SHP77 treated with DMSO at 0.1 percent for 48 hours (cell line): ENCODE measurements at regions not wholly inside any gene's neighbourhood (a gene's known extent, or its start where the extent isn't known, plus 50 kb on each side); places are given as distances from the start of the nearest gene placed in this dataset.
"Not testable (repeated sequence)": the region's sequence is repeated elsewhere in the genome, so short reads cannot be mapped to it uniquely, and the experiment has no call there.

Experiments used
- DNase-seq: peaks from one replicate; lab custom pipeline; 2025; lab: John Stamatoyannopoulos, UW

DNA sequence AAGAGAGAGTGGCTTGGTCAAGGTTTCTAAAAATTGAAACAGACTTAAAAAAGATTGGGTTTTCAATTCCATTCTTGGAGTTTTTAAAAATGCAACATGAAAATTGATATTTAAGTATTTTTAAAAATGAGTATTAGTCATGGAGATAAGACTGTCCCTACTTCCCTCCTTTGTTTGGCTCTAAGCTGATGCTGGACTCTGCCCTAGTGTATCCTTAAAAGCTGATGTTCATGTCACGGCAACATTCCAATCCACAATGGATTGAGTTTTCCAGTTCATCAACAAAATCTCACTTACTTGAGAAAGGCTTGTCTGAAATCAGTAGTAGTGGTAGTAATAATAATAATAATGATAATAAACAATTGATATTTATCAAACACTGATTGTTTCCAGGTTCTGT is 119.0 kb upstream of the SLC38A2 start:
- no peak for DNase-seq

DNA sequence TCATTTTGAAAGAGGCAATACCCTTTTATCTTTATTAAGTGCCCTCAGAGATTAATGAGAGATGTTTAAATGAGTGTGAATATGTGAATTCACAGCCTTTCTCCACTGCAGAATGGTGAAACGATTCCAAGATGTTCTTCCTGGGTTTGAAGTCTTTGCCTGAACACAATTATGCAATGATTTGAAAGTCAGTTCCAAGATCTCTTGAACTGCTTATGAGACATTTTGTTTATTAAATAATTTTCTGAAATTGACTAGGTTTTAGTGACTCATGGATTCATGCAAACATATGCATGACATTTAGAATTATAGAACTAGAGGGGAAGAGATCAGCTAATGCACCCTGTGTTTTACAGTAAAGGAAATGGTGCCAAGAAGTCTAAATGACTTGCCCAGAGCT is 118.1 kb upstream of the SLC38A2 start:
- no peak for DNase-seq

DNA sequence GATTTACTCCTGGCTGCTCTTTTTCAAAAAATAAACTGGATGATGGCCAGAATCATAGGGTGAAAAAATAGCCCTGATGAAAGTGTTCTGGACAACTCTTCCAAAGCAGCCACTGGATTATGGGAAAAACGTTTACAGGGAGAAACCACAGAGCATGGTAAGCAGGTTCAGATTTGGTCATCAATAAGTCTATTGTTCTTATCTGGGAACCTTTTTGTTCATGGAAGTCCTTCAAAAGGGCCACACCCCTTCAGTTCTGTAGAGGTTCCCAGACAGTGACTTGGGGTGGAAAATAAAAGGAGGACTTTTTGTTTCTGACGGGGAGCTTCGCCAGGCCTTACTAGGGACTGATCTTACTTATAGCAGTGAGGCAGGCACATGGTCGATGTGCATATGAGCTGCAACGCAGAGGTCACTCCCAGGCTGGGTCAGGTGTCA is 117.4 kb upstream of the SLC38A2 start:
- DNase-seq, result no peak

DNA sequence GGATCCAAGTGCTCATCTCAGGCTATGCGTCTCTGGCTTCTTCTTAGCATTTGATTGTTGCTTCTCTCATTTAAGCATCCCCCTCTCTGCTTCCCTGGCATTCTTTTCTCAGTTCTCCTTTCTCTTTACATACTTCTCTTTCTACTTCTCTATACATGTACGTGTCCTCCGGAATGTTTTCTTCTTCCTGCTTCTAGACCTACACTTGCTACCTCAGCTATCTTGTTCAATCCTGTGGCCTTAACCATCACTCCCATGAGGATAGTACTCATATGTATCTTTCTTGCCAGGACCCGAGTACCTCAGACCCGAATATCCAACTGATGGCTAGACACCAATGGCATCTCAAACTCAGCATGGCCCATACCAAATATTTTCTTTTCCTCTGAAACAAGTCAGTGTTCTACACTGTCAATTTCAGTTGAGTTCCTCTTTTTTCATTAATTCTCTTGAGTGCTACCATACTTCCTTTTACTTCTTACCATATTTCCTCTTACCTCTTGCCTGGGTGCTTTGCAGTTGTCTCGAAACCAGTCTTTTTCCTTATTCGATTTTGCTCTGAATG is 115.1 kb upstream of the SLC38A2 start:
- DNase-seq, result no peak

DNA sequence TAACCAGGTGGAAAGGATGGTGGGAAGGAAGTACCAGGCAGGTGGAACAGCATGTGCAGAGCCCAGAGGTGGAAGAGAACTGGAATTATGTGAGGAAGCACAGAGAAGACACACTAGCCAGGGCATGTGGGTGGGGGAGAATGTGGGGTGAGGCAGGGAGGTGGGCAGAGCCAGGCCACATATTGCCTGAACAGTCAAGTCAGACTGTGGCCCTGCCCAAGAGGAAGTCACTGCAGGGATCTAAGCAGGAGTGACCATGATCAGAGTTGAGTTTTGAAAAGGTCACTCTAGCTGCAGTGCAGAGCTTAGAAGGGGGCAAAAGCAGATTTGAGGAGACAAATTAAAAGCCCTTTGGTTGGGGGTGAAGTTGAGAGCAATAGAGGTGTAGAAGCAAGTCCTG is 114.0 kb upstream of the SLC38A2 start:
- no peak for DNase-seq

DNA sequence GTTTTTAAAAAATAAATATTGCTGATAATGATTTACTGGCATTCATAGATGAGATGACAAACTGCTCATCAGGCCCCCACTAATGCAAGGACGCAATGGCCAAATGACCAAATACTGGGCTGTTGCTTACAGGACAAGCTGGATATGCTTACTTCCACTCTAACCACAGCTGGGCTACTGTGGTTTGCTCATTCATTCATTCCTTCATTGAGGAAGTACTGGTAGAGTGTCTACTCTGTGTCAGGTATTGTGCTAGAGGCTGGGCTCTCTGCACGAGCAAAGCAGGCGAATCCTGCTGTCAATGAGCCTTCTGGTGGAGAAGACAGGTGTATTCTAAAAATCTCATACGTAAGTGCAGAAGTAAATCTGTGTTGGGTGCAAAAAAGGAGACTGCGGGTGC is 113.3 kb upstream of the SLC38A2 start:
- DNase-seq, result no peak

DNA sequence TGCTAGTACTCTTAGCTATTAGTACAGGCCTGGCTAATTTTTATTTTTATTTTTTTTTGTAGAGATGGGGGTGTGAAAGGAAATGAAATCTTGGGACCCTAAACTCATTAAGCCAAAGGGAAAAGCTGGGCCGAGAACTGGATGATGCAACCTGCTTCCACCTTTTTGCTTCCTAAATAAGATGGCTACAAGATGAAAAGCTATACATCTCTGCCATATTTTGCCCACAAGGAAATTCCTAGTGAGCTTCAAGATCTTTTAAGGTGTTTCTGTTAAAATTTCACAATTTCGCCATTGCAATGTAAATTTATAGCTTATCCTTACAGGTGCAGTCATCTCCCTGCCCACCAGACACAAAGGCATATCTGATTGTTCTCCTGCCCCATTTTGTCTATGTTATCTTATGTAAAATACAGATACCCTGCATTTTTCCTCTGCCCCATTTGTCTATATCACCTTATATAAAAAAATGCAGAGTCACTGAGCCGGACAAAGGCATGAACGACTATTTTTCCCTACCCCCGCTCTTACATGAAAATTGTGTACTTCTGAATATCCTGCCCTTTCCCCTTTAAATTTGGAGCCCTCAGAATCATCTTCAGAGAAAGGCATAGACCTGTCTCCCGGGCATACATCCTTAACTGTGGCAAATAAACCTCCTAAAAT is 112.0 kb upstream of the SLC38A2 start:
- no peak for DNase-seq

DNA sequence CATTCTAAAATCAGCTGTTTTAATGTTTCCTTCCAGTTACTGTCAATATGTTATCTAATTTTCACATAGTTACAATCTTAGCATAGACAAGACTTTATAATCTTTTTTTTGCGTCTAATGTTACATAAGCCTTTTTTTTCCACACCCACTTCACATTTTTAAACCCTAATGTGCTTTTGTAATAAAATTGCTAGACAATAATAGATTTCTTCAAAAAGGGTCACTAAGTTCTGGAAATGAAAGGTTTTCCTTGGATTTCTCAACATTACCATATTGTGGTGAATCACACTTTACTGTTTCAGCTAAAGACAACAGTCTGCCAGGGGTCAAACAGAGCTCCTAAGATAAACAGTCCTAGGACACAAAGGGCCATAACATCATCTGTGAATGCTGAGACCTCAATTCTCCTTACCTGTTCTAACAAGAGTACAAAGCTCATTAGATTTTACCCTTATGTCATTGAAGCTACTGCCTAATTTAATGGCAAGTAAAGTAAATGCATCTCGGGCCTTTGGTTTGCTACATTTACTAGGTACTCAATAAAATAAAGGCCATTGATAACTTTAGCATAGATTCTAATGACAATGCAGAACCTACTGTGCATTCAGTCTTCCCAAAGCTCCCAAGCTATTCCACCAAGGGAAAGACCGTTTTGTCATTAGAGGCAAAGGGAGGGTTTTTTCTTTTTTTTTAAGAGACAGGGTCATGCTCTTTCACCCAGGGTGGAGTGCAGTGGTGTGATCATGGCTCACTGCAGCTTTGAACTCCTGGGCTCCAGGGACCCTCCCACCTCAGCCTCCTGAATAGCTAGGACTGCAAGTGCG is 111.2 kb upstream of the SLC38A2 start:
- DNase-seq, result no peak

DNA sequence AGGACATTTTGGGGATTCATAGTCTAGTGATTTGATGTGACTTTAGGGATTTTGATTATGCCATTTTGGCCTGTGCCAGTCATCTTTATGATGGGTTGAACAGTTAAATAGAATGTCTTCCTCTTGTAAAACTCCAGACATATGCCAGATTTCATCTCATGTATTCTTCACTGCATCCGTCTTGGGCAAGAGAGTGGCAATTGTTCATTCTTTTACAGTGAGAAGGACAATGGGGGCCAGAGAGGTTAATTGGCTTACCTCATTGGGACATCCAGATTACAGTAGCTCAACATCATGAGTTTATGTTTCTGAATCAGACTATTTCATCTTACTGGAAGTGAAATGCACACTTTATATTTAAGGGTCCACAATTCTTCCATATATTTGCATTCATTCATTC is 108.2 kb upstream of the SLC38A2 start:
- DNase-seq, result no peak

DNA sequence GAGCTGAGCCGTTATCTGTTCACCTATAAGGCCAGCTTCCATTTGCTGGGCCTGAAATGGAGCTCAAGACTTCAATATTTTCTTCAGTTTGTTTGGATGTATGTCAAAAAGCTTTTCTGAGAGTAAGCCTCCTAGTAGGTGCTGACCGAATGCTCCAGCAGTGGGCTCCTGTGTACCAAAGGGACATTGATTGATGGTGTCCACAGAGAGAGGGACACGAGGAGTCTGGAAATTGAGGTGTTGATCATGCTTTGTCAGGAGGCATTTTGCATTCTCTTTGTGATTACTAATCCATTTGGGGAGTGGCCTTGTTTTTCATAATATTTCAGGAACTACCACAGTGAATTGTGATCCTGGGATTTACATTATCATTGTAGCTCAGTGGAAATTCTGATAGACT is 107.7 kb upstream of the SLC38A2 start:
- DNase-seq, result no peak

DNA sequence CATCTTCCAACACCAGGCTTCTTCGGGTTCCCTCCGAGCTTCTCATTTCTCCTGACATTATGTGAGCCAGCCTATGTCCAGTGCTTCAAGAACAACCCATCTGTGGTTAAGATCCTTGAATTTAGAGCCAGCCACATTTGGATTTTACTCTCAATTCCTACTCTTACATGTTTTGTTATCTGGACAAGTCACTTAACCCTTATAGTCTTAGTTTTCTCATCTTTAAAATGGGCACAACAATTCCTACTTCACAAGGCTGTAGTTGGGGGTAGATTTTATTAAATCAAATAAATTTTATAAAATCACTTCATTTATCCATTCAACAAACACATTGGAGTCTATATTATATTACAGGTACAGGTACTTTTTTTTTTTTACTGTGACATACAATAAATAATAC is 105.5 kb upstream of the SLC38A2 start:
- no peak for DNase-seq

DNA sequence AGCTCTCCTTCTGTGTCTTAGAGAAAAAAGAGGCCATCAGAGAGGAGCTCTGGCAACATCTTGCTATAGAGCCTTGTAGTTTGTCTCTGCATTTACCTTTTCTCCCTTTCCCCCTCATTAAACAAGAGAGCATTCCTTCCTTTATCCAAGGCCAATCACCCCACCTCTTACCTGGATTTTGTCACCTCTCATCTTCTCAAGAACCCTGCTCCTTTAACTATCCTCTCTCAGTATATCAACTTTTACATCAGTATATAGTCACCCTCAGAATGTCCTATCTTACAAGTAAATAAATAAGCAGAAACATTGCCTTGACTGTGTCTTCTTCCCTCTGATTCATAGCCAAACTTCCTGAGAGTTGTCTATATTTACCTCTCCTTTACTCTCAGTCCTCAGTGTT is 105.0 kb upstream of the SLC38A2 start:
- DNase-seq, result no peak

DNA sequence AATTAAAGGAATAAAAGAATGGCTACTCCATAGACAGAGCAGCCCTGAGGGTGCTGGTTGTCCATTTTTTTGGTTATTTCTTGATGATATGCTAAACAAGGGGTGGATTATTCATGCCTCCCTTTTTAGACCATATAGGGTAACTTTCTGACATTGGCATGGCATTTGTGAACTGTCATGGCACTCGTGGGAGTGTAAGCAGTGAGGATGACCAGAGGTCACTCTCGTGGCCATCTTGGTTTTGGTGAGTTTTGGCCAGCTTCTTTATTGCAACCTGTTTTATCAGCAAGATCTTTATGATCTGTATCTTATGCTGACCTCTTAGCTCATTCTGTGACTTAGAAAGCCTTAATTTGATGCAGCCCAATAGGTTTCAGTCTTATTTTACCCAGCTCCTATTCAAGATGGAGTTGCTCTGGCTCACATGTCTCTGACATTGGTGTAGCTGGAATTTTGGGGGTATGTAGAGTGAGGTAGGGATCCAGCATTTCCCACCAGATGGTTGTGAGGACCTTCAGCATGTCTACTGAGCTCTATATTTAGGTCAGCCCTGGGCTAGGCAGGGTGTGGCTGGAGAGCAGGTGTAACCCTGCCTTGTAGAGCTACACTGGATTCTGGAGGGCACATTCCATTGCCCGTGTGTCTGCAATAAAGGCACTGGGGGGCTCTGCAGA is 103.5 kb upstream of the SLC38A2 start:
- no peak for DNase-seq

DNA sequence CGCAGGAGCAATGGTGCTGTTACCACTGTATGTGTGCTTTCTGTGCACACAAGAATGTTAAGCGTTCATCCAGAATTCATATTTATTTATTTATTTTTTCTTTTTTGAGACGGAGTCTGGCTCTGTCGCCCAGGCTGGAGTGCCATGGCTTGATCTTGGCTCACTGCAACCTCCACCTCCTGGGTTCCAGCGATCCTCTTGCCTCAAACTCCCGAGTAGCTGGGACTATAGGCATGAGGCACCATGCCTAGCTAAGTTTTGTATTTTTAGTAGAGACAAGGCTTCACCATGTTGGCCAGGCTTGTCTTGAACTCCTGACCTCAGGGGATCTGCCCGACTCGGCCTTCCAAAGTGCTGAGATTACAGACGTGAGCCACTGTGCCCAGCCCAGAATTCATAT is 101.8 kb upstream of the SLC38A2 start:
- DNase-seq, result not testable (repeated sequence)

DNA sequence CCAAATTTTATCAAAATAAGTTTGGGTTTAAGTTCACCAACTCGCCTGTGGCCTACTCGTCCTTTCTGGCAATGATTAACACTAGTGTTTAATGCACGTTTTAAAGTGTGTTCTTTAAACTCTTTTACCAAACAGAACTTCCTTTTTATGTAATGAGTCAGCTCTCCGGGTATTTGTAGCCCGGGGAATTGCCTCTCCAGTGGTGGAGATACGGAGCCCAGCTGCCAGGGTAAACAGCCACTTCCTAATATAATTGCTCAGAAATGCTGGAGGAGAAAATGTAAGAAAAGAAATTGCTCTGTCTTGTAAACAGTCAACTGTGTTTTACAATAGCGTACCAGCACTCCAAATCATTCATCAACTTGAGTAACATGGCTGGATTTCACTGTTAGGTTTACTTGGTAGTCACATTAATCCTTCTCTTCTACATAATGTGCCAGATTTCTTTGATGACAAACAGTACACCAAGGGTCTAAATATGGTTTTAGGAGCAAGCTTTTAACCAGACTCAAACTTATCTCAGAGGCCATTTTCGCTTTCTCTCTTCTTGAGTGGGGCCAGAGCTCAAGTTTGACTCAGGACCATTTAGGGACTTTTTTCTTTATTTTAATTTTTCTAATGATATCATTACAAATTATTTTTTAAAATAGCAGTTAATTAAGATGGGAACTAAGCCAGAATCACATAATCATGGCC is 101.2 kb upstream of the SLC38A2 start:
- no peak for DNase-seq

DNA sequence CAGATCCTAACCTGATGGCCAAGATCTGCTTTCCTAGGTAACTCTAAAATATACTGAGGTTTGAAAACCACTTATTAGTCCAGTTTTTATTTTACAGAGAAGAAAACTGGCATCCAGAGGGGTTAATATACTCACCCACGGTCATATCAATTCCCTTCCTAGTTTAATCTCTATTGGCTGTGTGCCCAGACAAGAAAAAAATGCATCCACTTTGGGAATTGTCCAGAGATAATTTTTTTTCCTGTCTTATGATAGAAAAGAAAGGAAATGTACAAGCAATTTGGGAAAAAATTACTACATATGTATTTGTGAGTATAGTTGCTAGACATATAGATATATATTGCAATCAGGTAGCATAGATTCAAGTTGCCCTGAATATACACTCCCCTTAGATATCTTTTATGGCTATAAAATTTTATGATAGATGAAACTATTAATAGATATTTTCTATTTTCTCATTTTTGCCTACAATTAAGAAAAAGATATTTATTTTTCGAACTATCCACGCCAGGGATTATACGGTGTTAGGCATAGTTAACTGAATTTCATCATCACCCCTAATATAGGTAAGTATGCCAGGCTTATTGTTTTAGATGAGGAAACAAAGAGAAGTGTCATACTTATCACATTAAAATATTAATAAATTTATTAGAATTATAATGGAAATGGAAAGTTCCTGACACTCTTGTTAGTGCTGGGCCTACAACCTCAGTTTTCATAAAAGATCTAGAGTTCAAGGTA is 100.5 kb upstream of the SLC38A2 start:
- peak; percentile 18 for DNase-seq

DNA sequence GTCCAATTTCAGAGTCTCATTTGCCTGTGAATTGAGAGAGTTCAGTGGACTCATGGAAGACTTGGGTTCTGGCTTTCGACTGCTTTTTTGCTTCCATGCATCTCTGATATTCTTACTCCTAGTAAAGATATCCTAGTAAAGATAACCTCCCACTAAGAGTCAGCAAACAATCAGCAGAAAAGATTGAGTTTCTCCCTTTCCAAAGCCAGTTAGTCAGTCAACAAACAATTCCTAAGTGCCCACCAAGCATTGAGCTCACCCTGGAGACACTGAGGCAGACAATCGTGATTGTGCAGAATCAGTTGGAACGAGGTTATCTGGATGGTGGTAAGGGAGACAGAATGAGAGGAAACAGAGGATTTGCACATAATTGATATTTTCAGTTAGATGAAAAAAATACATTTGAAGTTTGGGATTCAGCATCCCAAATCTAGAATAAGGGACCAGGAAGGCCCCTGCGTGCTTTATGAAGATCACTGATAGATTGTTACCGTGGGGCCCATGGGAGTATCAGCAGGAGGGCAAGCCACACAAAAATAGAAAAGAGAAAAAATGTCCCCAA is 99.7 kb upstream of the SLC38A2 start:
- no peak for DNase-seq

DNA sequence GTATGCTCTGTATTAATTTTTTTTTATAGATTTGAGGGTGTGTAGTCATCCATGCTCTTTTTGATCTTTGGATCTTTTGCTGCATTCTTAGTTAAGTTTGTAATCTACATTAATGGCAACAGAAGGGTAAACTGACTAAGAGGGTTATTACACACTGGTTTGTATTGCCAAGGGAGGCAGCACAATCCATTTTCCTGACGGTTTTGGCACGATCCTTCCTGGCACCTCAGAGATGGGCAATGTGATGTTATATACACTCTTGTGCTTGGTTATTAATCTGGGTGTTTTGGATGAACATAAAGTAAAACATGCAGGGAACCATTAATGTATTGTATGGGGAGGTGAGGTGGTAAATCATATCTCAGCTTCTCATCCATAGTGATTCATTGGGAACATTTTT is 98.8 kb upstream of the SLC38A2 start:
- no peak for DNase-seq

DNA sequence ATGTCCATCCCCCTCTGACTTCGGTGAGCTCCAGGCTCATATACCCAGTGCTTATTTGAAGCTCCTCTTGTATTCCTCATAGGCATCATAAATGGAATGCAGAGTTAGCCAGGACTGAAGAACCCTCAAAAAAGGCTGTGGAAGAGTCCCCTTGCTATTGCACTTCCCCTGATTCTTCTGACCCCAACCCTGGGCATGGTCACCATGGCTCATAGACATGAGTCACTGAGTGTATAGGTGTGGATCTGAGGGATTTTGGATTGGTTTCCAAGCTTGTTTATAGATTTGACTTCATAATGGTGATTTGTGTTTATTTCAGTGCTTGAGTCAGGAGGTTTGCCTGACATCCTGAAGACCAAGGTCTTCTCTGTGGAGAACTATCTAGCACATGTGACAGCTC is 98.4 kb upstream of the SLC38A2 start:
- no peak for DNase-seq

DNA sequence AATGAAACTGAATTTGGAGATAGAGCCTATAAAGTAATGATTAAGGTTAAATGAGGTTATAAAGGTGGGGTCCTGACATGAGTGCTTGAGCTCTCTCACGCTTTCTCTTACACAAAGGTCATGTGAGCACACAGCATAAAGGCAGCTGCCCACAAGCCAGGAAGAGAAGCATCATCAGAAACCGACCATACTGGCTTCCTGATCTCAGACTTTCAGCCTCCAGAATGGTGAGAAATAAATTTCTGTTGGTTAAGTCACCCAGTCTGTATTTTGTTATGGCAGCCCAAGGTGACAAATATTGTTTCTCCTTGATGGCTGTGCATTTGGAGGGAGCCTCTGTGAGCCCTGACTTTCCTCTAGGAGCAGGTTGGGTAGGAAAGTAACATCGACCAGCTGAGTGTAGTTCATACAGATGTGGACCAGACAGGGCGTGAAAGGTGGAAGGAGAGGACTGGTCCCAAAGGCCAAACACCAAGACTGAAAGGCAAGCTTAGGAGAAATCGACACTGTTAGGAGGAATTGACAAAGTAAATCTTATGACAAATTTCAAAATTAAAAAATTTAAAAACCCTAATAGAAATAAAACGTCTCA is 97.6 kb upstream of the SLC38A2 start:
- DNase-seq, result no peak

DNA sequence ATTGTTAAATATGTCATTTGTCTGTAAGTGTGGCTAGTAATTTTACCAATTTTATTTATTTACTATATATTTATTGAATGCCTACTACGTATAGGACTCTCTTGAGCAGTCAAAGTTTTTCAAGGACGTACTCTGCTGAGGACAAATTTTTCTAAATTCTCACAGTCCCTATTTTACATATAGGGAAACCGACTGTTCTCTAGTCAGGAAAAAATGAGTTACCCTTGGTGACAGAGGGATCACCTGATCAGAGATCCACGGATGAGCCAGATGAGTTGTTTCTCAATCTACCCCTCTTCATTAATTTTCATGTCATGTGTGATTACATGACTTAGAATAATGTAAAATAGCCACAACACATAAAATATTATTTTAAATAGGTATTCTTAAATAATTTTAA is 96.2 kb upstream of the SLC38A2 start:
- no peak for DNase-seq
